Left renal pelvis (tissue), 4 donors: ENCODE measurements at regions not wholly inside any gene's neighbourhood (a gene's known extent, or its start where the extent isn't known, plus 50 kb on each side); places are given as distances from the start of the nearest gene placed in this dataset.
A peak's percentile ranks its signal among the peaks of the same experiment; 100 is the strongest.

Experiments
- DNase-seq, 4 donors: peaks; one replicate each; pipeline ENCODE4 v3.0.0-alpha.2; 2013; ENCODE audit warnings: low read depth in 4 of 4, low spot score in 3 of 4

- DNase-seq, result no peak
Observed at GRCh38 chr14:58780185-58780584, 142.4 kb downstream of the DACT1 start.

GRCh38 chr14:58780605-58781004, 142.8 kb downstream of the DACT1 start:
- DNase-seq, result no peak

- no peak for DNase-seq
Observed at GRCh38 chr14:58782011-58782410, 144.2 kb downstream of the DACT1 start.

GRCh38 chr14:58783792-58784511, 146.2 kb downstream of the DACT1 start:
- no peak for DNase-seq

DNA sequence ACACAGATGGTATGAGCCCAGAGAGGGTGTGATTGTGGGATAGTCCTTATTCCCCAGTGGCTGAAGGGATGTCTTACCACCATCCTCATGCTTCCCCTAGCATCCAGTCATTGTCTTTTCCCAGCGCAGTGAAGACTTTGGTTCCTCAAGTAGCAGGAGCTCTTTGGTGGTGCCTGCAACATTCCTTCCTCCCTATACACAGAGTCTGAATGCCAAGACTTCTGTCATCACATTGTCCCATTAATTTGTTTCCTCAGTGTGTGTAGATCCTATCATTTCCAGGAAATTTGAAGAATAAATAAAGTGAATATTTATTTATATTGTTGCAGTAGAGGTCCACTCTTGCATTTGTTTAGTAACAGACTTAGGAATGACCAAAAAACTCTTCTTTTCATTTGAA, 147.2 kb downstream of the DACT1 start:
- DNase-seq, result no peak

DNA sequence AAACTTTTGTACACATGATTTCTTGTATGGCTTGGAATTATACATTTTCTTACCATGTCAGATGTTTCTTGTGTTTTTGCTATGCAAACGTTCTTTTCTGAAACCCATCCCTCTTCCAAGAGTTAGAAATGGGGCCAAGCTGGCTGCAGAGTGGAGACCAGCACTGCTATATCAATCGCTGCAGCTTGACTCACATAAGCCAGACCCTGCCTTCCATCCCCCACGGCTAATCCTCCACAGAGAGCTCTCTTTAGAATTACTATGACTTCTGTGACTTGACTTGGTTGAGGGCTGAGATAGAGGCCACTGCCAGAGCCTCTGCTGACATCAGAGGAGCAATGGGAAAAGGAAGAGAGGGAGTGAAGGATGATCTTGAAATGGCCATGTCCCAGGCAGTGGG, 147.9 kb downstream of the DACT1 start:
- no peak for DNase-seq

GRCh38 chr14:58787592-58787991, 149.8 kb downstream of the DACT1 start:
- DNase-seq, result no peak

DNA sequence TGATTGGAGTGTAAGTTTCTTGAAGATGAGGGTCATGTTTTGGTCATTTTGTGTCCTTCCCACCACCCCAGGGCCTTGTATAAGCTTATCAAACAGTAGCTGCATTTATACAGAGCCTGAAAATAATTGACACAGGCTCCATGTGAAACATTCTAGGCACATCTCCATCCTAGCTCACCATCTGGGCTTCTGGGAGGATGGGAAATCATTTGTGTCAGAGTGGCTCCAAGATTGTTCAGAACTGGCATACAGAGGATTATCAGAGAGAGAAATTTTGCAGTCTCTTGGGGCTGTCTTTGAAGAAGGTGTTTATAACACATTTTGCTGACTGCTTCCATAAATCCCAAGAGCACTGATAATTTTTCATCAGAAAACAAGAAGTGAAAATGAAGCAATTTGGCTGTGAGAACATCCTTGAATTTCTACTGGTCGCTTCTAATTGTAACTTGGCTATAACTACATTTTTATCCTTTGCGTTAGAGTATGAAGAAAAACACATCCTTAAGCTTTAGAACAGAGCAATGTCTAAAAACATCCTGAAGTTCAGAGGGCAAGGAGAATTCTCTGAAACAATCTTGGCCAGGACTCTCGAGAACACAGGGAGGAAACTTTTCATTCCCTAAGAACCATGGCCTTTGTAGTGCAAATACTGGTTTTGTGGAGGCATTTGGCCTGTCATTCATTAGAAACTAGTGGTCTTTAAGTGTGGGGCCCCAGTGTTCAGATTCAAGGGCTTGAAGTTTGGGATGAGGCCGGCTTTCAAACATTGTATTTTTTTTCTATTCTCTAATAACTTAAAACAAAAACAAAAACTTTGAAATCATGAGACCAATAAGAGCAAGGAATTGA, 151.1 kb downstream of the DACT1 start:
- DNase-seq, result no peak

DNA sequence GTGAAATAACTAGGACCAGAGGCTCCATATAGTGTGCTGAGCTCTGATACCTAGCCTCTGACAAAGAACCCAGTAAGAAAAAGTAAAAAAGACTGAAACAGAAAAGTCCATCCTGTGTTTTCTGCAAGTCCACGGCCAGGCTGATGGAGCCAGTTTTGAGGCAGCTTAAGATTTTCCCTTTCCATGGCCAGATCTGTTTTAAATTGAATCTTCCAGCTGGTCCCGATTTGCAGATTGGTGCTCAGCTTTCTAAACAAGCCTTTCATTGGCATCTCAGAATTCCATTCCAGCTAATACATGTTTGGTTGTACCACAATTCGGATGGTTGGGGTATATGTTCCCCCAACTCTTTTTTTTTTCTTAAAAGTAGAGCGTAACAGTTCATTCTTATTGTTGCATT, 152.0 kb downstream of the DACT1 start:
- no peak for DNase-seq

DNA sequence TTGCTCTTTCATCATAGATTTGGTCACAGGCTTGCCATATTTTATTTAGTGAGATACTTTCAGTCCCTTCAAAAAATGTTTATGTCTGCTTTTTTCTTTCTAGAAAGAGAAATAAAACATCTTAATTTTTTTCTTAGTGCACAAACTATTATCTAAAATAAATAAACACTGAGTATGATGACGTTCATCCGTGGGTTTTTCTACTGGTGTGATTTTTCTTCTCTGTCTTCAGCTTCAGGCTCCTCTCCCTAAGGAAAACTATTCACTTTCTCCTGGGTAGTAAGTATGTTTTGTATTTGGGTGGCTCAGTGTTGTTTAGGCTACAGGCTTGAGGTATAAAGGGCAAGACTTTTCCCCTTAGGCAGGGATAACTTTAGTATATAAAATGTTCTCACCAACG, 154.7 kb downstream of the DACT1 start:
- DNase-seq, result no peak

DNA sequence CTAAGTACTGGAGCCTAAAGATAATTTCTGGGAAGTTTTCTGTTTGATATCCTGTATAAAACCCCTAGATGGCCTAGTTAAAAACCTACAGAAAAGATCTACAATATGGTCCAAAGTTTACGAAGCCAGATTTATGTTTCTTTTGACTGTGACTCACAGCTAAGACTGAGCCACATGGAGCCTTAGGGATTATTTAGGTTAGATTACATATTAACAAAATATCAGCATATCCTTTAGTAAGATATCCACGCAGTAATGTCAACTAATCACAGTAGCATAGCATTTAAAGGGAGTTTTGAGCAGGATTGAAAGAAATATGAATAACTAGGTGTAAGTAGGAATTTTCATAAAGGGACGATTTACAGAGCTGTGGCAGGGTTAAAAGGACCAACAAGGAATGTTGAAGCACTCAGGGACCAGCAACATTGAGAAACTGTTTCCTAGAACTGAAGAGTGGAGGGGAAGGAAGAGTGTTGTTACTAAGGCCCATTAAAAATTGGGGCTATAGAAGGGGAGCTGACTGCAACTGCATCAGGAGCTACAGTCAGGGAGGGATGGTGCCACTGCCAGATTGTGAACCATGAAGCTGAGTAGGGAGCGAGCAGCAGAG, 155.5 kb downstream of the DACT1 start:
- no peak for DNase-seq

DNA sequence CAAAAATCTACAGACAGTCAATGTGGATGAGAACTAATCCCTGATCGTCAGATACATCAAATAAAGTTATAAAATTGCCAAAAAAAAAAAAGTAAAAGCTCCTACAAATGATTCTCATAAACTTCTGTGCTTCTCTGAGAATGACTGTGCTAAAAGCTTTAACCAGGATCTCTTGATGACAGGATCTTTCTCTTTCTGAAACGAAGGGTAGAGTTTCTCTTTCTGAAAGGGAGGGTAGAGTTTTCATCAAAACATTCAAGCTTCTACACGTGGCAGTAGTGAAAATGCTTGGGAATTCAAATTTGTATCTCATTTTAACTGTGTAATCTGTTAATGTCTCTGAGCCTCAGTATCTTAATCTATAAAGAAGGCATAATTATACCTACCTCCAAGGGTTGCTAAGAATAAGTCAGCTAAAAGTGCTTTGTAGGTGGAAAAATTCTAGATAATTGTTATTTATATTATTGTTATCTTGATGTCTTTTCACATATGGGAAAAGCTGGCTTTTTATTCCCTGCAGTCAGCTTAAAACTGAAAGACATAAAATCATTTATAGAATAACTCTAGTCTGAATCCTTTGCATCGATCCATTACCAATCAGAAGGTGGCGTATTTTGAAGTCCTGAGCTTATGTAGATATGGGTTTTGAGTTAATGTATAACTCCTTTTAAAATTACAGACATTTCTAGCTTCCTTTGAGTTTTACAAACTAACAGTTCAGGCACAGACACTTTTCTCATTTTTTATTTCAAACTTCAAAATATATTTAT, 157.4 kb downstream of the DACT1 start:
- no peak for DNase-seq

GRCh38 chr14:58796242-58797009, 158.7 kb downstream of the DACT1 start:
- no peak for DNase-seq

- DNase-seq, result no peak
Observed at GRCh38 chr14:58797010-58797429, 159.3 kb downstream of the DACT1 start.

DNA sequence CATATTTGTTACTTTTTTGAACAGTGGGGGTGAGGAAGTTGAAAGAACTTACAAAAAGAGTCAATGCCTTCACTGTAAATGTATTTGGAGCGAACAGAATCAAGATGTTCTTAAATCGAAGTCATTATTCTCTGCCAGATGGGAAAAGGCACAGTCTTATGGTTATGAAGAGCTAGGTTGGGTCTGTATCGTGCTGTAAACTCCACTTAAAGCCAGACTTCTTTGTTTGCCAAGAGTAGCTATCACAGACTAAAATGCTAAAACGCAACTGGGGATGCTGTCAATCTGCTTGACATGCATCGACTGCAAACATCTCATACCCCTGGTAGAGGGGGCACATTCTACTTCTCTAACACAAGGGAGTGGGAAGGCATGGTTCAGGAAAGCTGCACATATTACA, 160.4 kb downstream of the DACT1 start:
- no peak for DNase-seq

GRCh38 chr14:58801086-58801485, 163.3 kb downstream of the DACT1 start:
- no peak for DNase-seq

- DNase-seq, result no peak
Observed at GRCh38 chr14:58805057-58805456, 167.3 kb downstream of the DACT1 start.

- DNase-seq, result peak; percentile 50 to 72 (median 52)
Observed at GRCh38 chr14:58805605-58806409, 168.0 kb downstream of the DACT1 start.

DNA sequence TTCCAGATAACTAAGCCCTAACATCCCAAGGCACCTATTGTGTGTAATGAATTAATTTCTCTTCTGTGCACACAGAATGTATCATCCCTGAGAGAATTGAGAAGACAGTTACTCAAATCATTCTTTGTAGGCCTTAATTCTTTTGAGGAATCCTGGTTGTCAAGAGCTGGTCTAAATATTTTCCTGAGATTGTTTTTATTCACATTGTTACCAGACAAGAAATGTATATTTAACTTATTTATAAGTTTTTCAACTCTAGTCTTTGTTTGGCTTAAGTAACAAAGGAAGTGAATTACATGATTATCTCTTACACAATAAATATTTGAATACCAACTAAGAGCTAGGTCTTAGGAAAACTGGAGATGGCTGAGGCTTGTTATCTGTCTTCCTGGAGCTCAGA, 169.4 kb downstream of the DACT1 start:
- no peak for DNase-seq
